Naive thymus-derived CD8-positive, alpha-beta T cell (primary cell): ENCODE measurements at regions not wholly inside any gene's neighbourhood (a gene's known extent, or its start where the extent isn't known, plus 50 kb on each side); places are given as distances from the start of the nearest gene placed in this dataset.
"Not testable (repeated sequence)": the region's sequence is repeated elsewhere in the genome, so short reads cannot be mapped to it uniquely, and the experiment has no call there.

Experiments
- ATAC-seq, 2 donors: fragments of 150-1000 bp; cut with Tn5 transposase in 1 of 2; sonication (Bioruptor Pico), chemical (Tn5 transposase) in 1 of 2; 1 replicate in 1 of 2; 2 replicates in 1 of 2; pipeline ENCODE4 v1.10.0; 2021; ENCODE audit warnings: mild to moderate bottlenecking in 2 of 2, moderate library complexity in 2 of 2
- POLR2A ChIA-PET: fragments of 350-600 bp; sonication (Branson Sonifier 250); formaldehyde crosslinking; loops from one replicate; lab custom pipeline; 2021; ENCODE audit warnings: antibody characterized with exemption; lab: Charles Lee
- DNase-seq, 10 donors: peaks; one replicate each; pipeline versions ENCODE4 v3.0.0 to v3.0.0-alpha.2; 2020 to 2022
- H3K27ac Mint-ChIP-seq, 10 donors: one replicate each; pipeline ENCODE4 v1.8.0; 2020 to 2022; ENCODE audit warnings: mild to moderate bottlenecking in 10 of 10, mixed read lengths in 10 of 10, moderate library complexity in 4 of 10, inconsistent platforms in 1 of 10
- H3K27me3 Mint-ChIP-seq, 5 donors: one replicate each; pipeline ENCODE4 v1.8.0; 2021 to 2022; ENCODE audit warnings: mixed read lengths in 5 of 5
- H3K36me3 Mint-ChIP-seq, 3 donors: one replicate each; pipeline ENCODE4 v1.8.0; 2020 to 2022; ENCODE audit warnings: mixed read lengths in 3 of 3, mild to moderate bottlenecking in 2 of 3, inconsistent platforms in 1 of 3
- H3K4me1 Mint-ChIP-seq, 4 donors: one replicate each; pipeline ENCODE4 v1.8.0; 2021 to 2022; ENCODE audit warnings: mixed read lengths in 4 of 4
- H3K4me3 Mint-ChIP-seq, 10 donors: one replicate each; pipeline ENCODE4 v1.8.0; 2020 to 2022; ENCODE audit warnings: mild to moderate bottlenecking in 10 of 10, mixed read lengths in 10 of 10, moderate library complexity in 6 of 10, inconsistent platforms in 1 of 10
- H3K9me3 Mint-ChIP-seq, 9 donors: one replicate each; pipeline ENCODE4 v1.8.0; 2020 to 2022; ENCODE audit warnings: mixed read lengths in 9 of 9, mild to moderate bottlenecking in 3 of 9, inconsistent platforms in 1 of 9, moderate library complexity in 1 of 9

- H3K27ac Mint-ChIP-seq, result no peak overlapping the region
- no peaks in the 10 kb centered on the region for H3K4me1 Mint-ChIP-seq
- no peaks in the 10 kb centered on the region for H3K36me3 Mint-ChIP-seq
- ATAC-seq (no peak), DNase-seq (no peak)
- peaks cover 0 to 2% (median 0%) of the 10 kb centered on the region in 9 donors for H3K9me3 Mint-ChIP-seq
- no peak overlapping the region for H3K4me3 Mint-ChIP-seq
- POLR2A ChIA-PET, result no interaction called here
- peaks cover 0 to 9% (median 0%) of the 10 kb centered on the region in 5 donors for H3K27me3 Mint-ChIP-seq
Measured at GRCh38 chr7:49708590-49708989, 64.8 kb upstream of the VWC2 start.

GRCh38 chr7:49711072-49711723, 62.2 kb upstream of the VWC2 start:
- POLR2A ChIA-PET, H3K27me3 Mint-ChIP-seq, ATAC-seq: not testable (repeated sequence)

GRCh38 chr7:49714182-49714581, 59.3 kb upstream of the VWC2 start:
- Mint-ChIP-seq H3K4me3 (no peak overlapping the region), H3K36me3 (no peaks in the 10 kb centered on the region), H3K27ac (peak overlapping the region in 1 of 10 donors; percentile 47), H3K9me3 (peaks cover 0 to 1% (median 0%) of the 10 kb centered on the region in 9 donors), H3K27me3 (no peaks in the 10 kb centered on the region), H3K4me1 (no peaks in the 10 kb centered on the region)
- POLR2A ChIA-PET, result no interaction called here
- ATAC-seq, result no peak
- DNase-seq, result no peak

More at GRCh38 chr7:49711072-49711723, 62.2 kb upstream of the VWC2 start:
- DNase-seq, H3K4me1 Mint-ChIP-seq, H3K36me3 Mint-ChIP-seq, H3K4me3 Mint-ChIP-seq, H3K9me3 Mint-ChIP-seq, H3K27ac Mint-ChIP-seq: not testable (repeated sequence)

GRCh38 chr7:49715486-49715885, 58.0 kb upstream of the VWC2 start:
- peaks cover 0 to 1% (median 0%) of the 10 kb centered on the region in 5 donors for H3K27me3 Mint-ChIP-seq
- H3K4me3 Mint-ChIP-seq, result no peak overlapping the region
- ATAC-seq (no peak), DNase-seq (no peak)
- no peak overlapping the region for H3K27ac Mint-ChIP-seq
- H3K9me3 Mint-ChIP-seq, result peaks cover 0 to 2% (median 1%) of the 10 kb centered on the region in 9 donors
- no peaks in the 10 kb centered on the region for H3K4me1 Mint-ChIP-seq
- POLR2A ChIA-PET, result no interaction called here
- H3K36me3 Mint-ChIP-seq, result no peaks in the 10 kb centered on the region

GRCh38 chr7:49717547-49717946, 55.9 kb upstream of the VWC2 start:
- POLR2A ChIA-PET, result no interaction called here
- H3K36me3 Mint-ChIP-seq, result no peaks in the 10 kb centered on the region
- no peak overlapping the region for H3K27ac Mint-ChIP-seq
- peaks cover 0 to 2% (median 1%) of the 10 kb centered on the region in 9 donors for H3K9me3 Mint-ChIP-seq
- H3K4me3 Mint-ChIP-seq, result no peak overlapping the region
- ATAC-seq (no peak), DNase-seq (no peak)
- peaks cover 0 to 1% (median 0%) of the 10 kb centered on the region in 5 donors for H3K27me3 Mint-ChIP-seq
- no peaks in the 10 kb centered on the region for H3K4me1 Mint-ChIP-seq

- peaks cover 0 to 1% (median 0%) of the 10 kb centered on the region in 5 donors for H3K27me3 Mint-ChIP-seq
- H3K36me3 Mint-ChIP-seq, result no peaks in the 10 kb centered on the region
- DNase-seq, result no peak
- POLR2A ChIA-PET, result no interaction called here
- peaks cover 0 to 2% (median 2%) of the 10 kb centered on the region in 9 donors for H3K9me3 Mint-ChIP-seq
- H3K27ac Mint-ChIP-seq, result no peak overlapping the region
- no peak overlapping the region for H3K4me3 Mint-ChIP-seq
- no peaks in the 10 kb centered on the region for H3K4me1 Mint-ChIP-seq
- ATAC-seq, result no peak
Measured at GRCh38 chr7:49718760-49719159, 54.7 kb upstream of the VWC2 start.

GRCh38 chr7:49721441-49721840, 52.0 kb upstream of the VWC2 start:
- H3K4me1 Mint-ChIP-seq, result no peaks in the 10 kb centered on the region
- no peak overlapping the region for H3K4me3 Mint-ChIP-seq
- POLR2A ChIA-PET, result no interaction called here
- ATAC-seq, result no peak
- H3K9me3 Mint-ChIP-seq, result peaks cover 0 to 4% (median 2%) of the 10 kb centered on the region in 9 donors
- peaks cover 0 to 3% (median 0%) of the 10 kb centered on the region in 5 donors for H3K27me3 Mint-ChIP-seq
- H3K27ac Mint-ChIP-seq, result no peak overlapping the region
- no peak for DNase-seq
- no peaks in the 10 kb centered on the region for H3K36me3 Mint-ChIP-seq
